Nephron (organoid): ENCODE measurements at regions not wholly inside any gene's neighbourhood (a gene's known extent, or its start where the extent isn't known, plus 50 kb on each side); places are given as distances from the start of the nearest gene placed in this dataset.

Experiments used
- H3K27ac Mint-ChIP-seq, 3 experiments: 2 replicates each; pipeline ENCODE4 v1.8.0; 2020; ENCODE audit warnings: mixed read lengths in 3 of 3, mild to moderate bottlenecking in 2 of 3, moderate library complexity in 1 of 3
- H3K27me3 Mint-ChIP-seq: 2 replicates; pipeline ENCODE4 v1.8.0; 2021; ENCODE audit warnings: low read depth, mild to moderate bottlenecking, moderate library complexity, mixed read lengths
- H3K36me3 Mint-ChIP-seq: 2 replicates; pipeline ENCODE4 v1.8.0; 2020; ENCODE audit warnings: low read depth, mixed read lengths
- H3K4me1 Mint-ChIP-seq: 2 replicates; pipeline ENCODE4 v1.8.0; 2020; ENCODE audit warnings: mixed read lengths
- H3K4me3 Mint-ChIP-seq, 3 experiments: 2 replicates each; pipeline ENCODE4 v1.8.0; 2020; ENCODE audit warnings: mild to moderate bottlenecking in 3 of 3, mixed read lengths in 3 of 3, moderate library complexity in 2 of 3
- H3K9me3 Mint-ChIP-seq: 2 replicates; pipeline ENCODE4 v1.8.0; 2020; ENCODE audit warnings: mixed read lengths
- CTCF ChIP-seq, 3 experiments: fragments of 200-600 bp; sonication (generic); IDR thresholded peaks; one replicate each; pipeline ENCODE4 v1.5.0; 2021; ENCODE audit warnings: antibody characterized with exemption in 3 of 3; ENCODE audit not compliant: unreplicated experiment in 3 of 3

- Mint-ChIP-seq H3K27ac (no peak overlapping the region), H3K36me3 (no peaks in the 10 kb centered on the region), H3K9me3 (no peaks in the 10 kb centered on the region), H3K4me3 (no peak overlapping the region), H3K4me1 (peaks cover 28% of the 10 kb centered on the region), H3K27me3 (peaks cover 13% of the 10 kb centered on the region)
- no peak for TF ChIP-seq CTCF (IDR thresholded peaks at IDR 0.05; ENCODE audit: unreplicated experiment in 3 of 3)
Observed at GRCh38 chr22:26990503-26991189, 333.3 kb downstream of the MIAT start.

DNA sequence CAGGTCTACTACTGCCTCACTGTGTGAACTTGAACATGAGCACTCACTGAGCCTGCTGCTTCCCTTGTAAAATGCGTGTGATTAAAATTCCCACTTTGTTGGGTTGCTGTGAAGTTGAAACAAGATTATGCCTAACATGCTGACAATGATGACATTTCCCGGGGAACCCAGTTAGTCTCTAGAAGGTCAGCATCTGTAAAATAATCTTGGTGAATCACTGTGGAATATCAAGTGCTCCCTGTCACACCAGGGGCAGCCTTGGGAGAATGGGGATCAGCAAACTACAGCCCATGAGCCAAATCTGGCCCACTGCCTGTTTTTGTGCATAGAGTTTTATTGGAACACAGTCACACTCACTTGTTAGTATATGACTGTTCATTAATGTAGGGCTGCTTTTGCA is 335.2 kb downstream of the MIAT start:
- H3K4me1 Mint-ChIP-seq = peaks cover 40% of the 10 kb centered on the region
- no peaks in the 10 kb centered on the region for H3K9me3 Mint-ChIP-seq
- H3K27ac Mint-ChIP-seq = no peak overlapping the region
- TF ChIP-seq CTCF (IDR thresholded peaks at IDR 0.05; ENCODE audit: unreplicated experiment in 3 of 3) = no peak
- peaks cover 17% of the 10 kb centered on the region for H3K27me3 Mint-ChIP-seq
- H3K36me3 Mint-ChIP-seq = no peaks in the 10 kb centered on the region
- H3K4me3 Mint-ChIP-seq = no peak overlapping the region

DNA sequence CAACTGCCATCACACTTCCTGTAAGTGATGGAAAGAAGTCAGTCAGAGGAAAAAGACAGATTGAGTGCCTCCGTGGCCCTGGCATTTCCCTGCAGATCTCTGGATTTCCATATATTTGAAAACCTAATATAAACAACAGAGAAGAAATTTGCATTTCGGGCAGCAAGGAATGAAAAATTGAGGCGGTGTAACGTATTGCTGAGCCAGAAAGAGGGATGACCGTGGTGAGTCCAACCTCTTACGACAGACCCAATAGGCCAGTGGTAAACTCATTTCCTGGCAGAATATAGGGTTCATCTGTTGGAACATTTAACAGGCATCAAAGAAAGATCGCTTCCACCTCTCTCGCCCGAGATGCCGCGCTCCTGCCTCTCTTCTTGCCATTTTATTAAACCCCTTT is 336.5 kb downstream of the MIAT start:
- no peak for TF ChIP-seq CTCF (IDR thresholded peaks at IDR 0.05; ENCODE audit: unreplicated experiment in 3 of 3)
- peak overlapping the region in 1 of 3 experiments; percentile 48 for H3K27ac Mint-ChIP-seq
- no peaks in the 10 kb centered on the region for H3K9me3 Mint-ChIP-seq
- peaks cover 43% of the 10 kb centered on the region for H3K4me1 Mint-ChIP-seq
- peaks cover 19% of the 10 kb centered on the region for H3K27me3 Mint-ChIP-seq
- no peak overlapping the region for H3K4me3 Mint-ChIP-seq
- no peaks in the 10 kb centered on the region for H3K36me3 Mint-ChIP-seq

DNA sequence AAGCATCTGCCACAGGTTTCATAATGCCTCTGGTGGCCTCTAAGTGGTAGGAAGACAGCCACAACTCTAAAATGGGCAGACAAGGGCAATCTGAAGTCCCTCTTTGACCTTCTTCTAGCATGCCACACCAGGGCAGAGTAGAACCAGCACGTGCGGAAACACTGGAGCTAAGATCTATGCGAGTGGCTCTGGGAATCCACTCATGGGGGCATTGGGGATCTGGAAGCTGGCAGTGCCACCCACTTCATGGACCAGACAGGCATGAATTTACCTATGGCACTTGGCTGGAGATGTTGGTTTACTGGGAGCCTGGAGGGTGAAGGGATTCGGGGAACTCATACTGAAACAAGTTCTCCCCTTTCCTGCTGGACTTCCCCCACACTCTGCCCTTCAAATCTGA is 337.4 kb downstream of the MIAT start:
- Mint-ChIP-seq H3K36me3 (no peaks in the 10 kb centered on the region), H3K4me3 (no peak overlapping the region), H3K27ac (no peak overlapping the region), H3K4me1 (peaks cover 42% of the 10 kb centered on the region), H3K27me3 (peaks cover 19% of the 10 kb centered on the region), H3K9me3 (no peaks in the 10 kb centered on the region)
- no peak for TF ChIP-seq CTCF (IDR thresholded peaks at IDR 0.05; ENCODE audit: unreplicated experiment in 3 of 3)

- no peak for TF ChIP-seq CTCF (IDR thresholded peaks at IDR 0.05; ENCODE audit: unreplicated experiment in 3 of 3)
- Mint-ChIP-seq H3K27ac (peak overlapping the region in 2 of 3 experiments; percentile 4 to 41), H3K4me3 (no peak overlapping the region), H3K27me3 (peaks cover 18% of the 10 kb centered on the region), H3K9me3 (no peaks in the 10 kb centered on the region), H3K36me3 (no peaks in the 10 kb centered on the region), H3K4me1 (peaks cover 42% of the 10 kb centered on the region)
Observed at GRCh38 chr22:26995235-26995634, 337.8 kb downstream of the MIAT start.

- Mint-ChIP-seq H3K4me3 (no peak overlapping the region), H3K27me3 (peaks cover 16% of the 10 kb centered on the region), H3K36me3 (no peaks in the 10 kb centered on the region), H3K9me3 (no peaks in the 10 kb centered on the region), H3K4me1 (peaks cover 37% of the 10 kb centered on the region), H3K27ac (no peak overlapping the region)
- TF ChIP-seq CTCF (IDR thresholded peaks at IDR 0.05; ENCODE audit: unreplicated experiment in 3 of 3) = no peak
Observed at GRCh38 chr22:26996154-26996553, 338.8 kb downstream of the MIAT start.
